Upper lobe of right lung (tissue), 1 donor: ENCODE measurements at regions not wholly inside any gene's neighbourhood (a gene's known extent, or its start where the extent isn't known, plus 50 kb on each side); places are given as distances from the start of the nearest gene placed in this dataset.

ENCODE experiments used
- ATAC-seq: fragments of 200-7000 bp; cut with Tn5 transposase; one replicate; pipeline ENCODE4 v1.9.1; 2020; ENCODE audit warnings: mild to moderate bottlenecking, moderate library complexity
- DNase-seq: peaks from one replicate; pipeline ENCODE4 v3.0.0-alpha.2; 2020
- H3K27ac ChIP-seq: fragments of 200-600 bp; one replicate; pipeline ENCODE4 v1.8.0; 2022
- H3K27me3 ChIP-seq: fragments of 200-600 bp; one replicate; pipeline ENCODE4 v1.8.0; 2022; ENCODE audit warnings: mild to moderate bottlenecking
- H3K36me3 ChIP-seq: fragments of 200-600 bp; one replicate; pipeline ENCODE4 v1.8.0; 2022
- H3K4me1 ChIP-seq: fragments of 200-600 bp; one replicate; pipeline ENCODE4 v1.8.0; 2022
- H3K4me3 ChIP-seq: fragments of 200-600 bp; one replicate; pipeline ENCODE4 v1.8.0; 2022; ENCODE audit warnings: mild to moderate bottlenecking
- H3K9me3 ChIP-seq: fragments of 200-600 bp; one replicate; pipeline ENCODE4 v1.8.0; 2022
- intact Hi-C: fragments of 100-400 bp; cut with DNase I; formaldehyde crosslinking; loops from one replicate; pipeline ENCODE4 v1.11.0; 2022
- TF ChIP-seq, protein P1 (sequence below): fragments of 200-600 bp; IDR thresholded peaks from one replicate; pipeline ENCODE4 v1.8.0; 2022; ENCODE audit warnings: antibody characterized with exemption
- donor health status: DM: no; HTN: yes; CAD: no; lungs with severe emphysema.

- H3K36me3 ChIP-seq: no peaks in the 10 kb centered on the region
- H3K27me3 ChIP-seq: no peaks in the 10 kb centered on the region
- no peak for DNase-seq
- H3K9me3 ChIP-seq: no peaks in the 10 kb centered on the region
- intact Hi-C loops: no loop called here
- TF ChIP-seq, protein P1, sequence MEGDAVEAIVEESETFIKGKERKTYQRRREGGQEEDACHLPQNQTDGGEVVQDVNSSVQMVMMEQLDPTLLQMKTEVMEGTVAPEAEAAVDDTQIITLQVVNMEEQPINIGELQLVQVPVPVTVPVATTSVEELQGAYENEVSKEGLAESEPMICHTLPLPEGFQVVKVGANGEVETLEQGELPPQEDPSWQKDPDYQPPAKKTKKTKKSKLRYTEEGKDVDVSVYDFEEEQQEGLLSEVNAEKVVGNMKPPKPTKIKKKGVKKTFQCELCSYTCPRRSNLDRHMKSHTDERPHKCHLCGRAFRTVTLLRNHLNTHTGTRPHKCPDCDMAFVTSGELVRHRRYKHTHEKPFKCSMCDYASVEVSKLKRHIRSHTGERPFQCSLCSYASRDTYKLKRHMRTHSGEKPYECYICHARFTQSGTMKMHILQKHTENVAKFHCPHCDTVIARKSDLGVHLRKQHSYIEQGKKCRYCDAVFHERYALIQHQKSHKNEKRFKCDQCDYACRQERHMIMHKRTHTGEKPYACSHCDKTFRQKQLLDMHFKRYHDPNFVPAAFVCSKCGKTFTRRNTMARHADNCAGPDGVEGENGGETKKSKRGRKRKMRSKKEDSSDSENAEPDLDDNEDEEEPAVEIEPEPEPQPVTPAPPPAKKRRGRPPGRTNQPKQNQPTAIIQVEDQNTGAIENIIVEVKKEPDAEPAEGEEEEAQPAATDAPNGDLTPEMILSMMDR: no peak
- no peak overlapping the region for H3K27ac ChIP-seq
- H3K4me1 ChIP-seq: no peaks in the 10 kb centered on the region
- no peak for ATAC-seq
- no peak overlapping the region for H3K4me3 ChIP-seq
Observed at GRCh38 chr4:144574509-144574908, 71.4 kb upstream of the HHIP start.

- H3K9me3 ChIP-seq: no peaks in the 10 kb centered on the region
- no peaks in the 10 kb centered on the region for H3K4me1 ChIP-seq
- DNase-seq (no peak), ATAC-seq (peak; percentile 81)
- no peak overlapping the region for H3K27ac ChIP-seq
- H3K27me3 ChIP-seq: no peaks in the 10 kb centered on the region
- no peaks in the 10 kb centered on the region for H3K36me3 ChIP-seq
- TF ChIP-seq, protein P1: no peak
- no peak overlapping the region for H3K4me3 ChIP-seq
- intact Hi-C loops: no loop called here
Observed at GRCh38 chr4:144575181-144575580, 70.8 kb upstream of the HHIP start.

DNA sequence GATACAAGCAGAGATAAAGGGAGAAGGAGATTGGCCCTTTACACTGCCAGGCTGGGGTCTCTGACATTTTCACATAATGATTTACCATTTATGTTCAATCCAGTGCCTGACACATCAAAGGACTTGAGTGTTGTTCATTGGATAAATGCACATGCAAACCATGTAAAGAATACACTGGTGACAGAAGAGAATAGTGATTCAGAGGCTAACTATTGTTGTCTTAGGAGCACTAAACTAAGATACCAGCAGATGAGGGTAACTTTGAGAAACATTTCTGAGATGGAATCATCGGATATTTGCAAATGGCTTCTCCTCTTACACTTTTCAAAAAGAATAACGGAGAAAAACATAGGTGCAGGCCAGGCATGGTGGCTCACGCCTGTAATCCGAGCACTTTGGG is 67.3 kb upstream of the HHIP start:
- Histone ChIP-seq H3K4me1 (no peaks in the 10 kb centered on the region), H3K9me3 (no peaks in the 10 kb centered on the region), H3K36me3 (no peaks in the 10 kb centered on the region), H3K27me3 (no peaks in the 10 kb centered on the region), H3K4me3 (no peak overlapping the region), H3K27ac (no peak overlapping the region)
- intact Hi-C loops: no loop called here
- DNase-seq (no peak), ATAC-seq (no peak)
- TF ChIP-seq, protein P1: no peak

GRCh38 chr4:144579411-144580030 is 66.4 kb upstream of the HHIP start:
- no peak for DNase-seq
- Histone ChIP-seq H3K4me3 (no peak overlapping the region), H3K9me3 (no peaks in the 10 kb centered on the region), H3K27ac (no peak overlapping the region), H3K4me1 (no peaks in the 10 kb centered on the region), H3K27me3 (no peaks in the 10 kb centered on the region), H3K36me3 (no peaks in the 10 kb centered on the region)
- TF ChIP-seq, protein P1: no peak
- ATAC-seq: no peak
- intact Hi-C loops: no loop called here

DNA sequence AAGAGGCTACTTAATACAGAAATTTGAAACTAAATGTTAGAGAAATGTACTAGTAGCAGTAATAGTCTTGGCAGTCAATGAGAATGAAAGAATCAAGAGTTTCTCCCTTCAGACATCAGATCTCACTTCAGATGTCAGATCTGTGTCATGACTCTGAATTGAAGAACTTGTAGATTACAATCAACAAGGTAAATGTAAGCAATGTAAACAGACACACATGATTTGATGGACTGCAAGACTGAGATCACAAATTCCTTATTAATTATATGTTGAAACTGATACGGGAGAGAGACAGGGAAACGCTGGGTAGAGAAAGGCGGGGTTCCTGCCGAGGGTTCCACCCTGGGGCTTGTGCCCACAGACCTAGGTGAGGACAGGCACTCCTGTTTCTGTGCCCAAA is 65.5 kb upstream of the HHIP start:
- Histone ChIP-seq H3K27ac (no peak overlapping the region), H3K4me3 (no peak overlapping the region), H3K27me3 (no peaks in the 10 kb centered on the region), H3K9me3 (no peaks in the 10 kb centered on the region), H3K4me1 (no peaks in the 10 kb centered on the region), H3K36me3 (no peaks in the 10 kb centered on the region)
- ATAC-seq (no peak), DNase-seq (no peak)
- intact Hi-C loops: no loop called here
- TF ChIP-seq, protein P1: no peak
